ENCODE measurements at regions not wholly inside any gene's neighbourhood (a gene's known extent, or its start where the extent isn't known, plus 50 kb on each side); places are given as distances from the start of the nearest gene placed in this dataset.

DNA sequence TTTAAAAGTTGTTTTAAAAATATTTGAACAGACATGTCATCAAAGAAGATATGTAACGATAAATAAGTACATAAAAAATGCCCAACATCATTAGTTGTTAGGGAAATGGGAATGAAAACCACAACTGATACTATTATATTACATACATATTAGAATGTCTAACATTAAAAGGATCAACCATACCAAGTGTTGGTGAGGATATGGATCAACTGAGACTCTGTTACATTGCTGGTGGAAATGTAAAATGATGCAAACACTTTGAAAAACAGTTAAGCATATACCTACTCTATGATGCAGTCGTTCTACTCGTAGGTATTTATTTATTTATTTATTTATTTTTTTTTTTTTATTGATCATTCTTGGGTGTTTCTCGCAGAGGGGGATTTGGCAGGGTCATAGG is 149.7 kb downstream of the BRMS1L start:
- intact Hi-C loops (cut with micrococcal nuclease): no loop called here
- no TSS peak for BruUV-seq (replicated peaks)
- Histone ChIP-seq H3K27ac (ENCODE audit: insufficient read depth, low read depth, low read length) (no peak overlapping the region), H3K4me3 (replicated peaks in 1 of 3; ENCODE audit: insufficient read depth in 1 of 3, low read depth in 1 of 3, low read length in 3 of 3) (no peak overlapping the region), H3K9me1 (replicated peaks; ENCODE audit: control insufficient read depth, extremely low read depth, insufficient read depth, low read length) (no peaks in the 10 kb centered on the region), H3K9ac (replicated peaks; ENCODE audit: extremely low read depth, insufficient read depth, low read length) (no peak overlapping the region), H3K9me3 (replicated peaks; ENCODE audit: control insufficient read depth, insufficient read depth, low read length) (no peaks in the 10 kb centered on the region), H3K4me2 (ENCODE audit: insufficient read depth, low read length) (no peak overlapping the region), H3K27me3 (ENCODE audit: control insufficient read depth in 2 of 2, insufficient read depth in 2 of 2, low read length in 2 of 2) (no peaks in the 10 kb centered on the region), H2AFZ (ENCODE audit: low read depth, low read length) (no peak overlapping the region), H3K79me2 (ENCODE audit: control insufficient read depth, insufficient read depth, low read length) (no peaks in the 10 kb centered on the region), H3K36me3 (ENCODE audit: control insufficient read depth in 2 of 2, extremely low read depth in 1 of 2, insufficient read depth in 2 of 2, low read length in 2 of 2) (no peaks in the 10 kb centered on the region), H4K20me1 (replicated peaks; ENCODE audit: control insufficient read depth, extremely low read depth, insufficient read depth, low read length) (no peaks in the 10 kb centered on the region), H3K4me1 (ENCODE audit: control insufficient read depth, extremely low read depth, insufficient read depth, low read length) (no peaks in the 10 kb centered on the region)
- POLR2A ChIA-PET: no interaction called here
- dilution Hi-C loops (cut with MboI; ENCODE audit: extremely low pct_ligation_motif_present, low sequenced_read_pairs): no loop called here
- DNase-seq (ENCODE audit: low read depth, low spot score): no peak
- CTCF ChIA-PET: no interaction called here
- FAIRE-seq: no peak
- TF ChIP-seq EZH2 (IDR thresholded peaks at IDR 0.05; ENCODE audit: borderline replicate concordance, low read depth, low read length, severe bottlenecking) (no peak), MYC (IDR thresholded peaks at IDR 0.05; ENCODE audit: low read depth, low read length) (no peak), JUN (IDR thresholded peaks at IDR 0.05; ENCODE audit: borderline replicate concordance, insufficient read depth, insufficient read length, low read depth) (no peak), POLR2AphosphoS5 (IDR thresholded peaks at IDR 0.05; ENCODE audit: insufficient read depth, low read depth, low read length) (no peak)
- TF ChIP-seq, protein P1, sequence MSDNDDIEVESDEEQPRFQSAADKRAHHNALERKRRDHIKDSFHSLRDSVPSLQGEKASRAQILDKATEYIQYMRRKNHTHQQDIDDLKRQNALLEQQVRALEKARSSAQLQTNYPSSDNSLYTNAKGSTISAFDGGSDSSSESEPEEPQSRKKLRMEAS (IDR thresholded peaks at IDR 0.05; ENCODE audit: insufficient read depth, insufficient read length): no peak

DNA sequence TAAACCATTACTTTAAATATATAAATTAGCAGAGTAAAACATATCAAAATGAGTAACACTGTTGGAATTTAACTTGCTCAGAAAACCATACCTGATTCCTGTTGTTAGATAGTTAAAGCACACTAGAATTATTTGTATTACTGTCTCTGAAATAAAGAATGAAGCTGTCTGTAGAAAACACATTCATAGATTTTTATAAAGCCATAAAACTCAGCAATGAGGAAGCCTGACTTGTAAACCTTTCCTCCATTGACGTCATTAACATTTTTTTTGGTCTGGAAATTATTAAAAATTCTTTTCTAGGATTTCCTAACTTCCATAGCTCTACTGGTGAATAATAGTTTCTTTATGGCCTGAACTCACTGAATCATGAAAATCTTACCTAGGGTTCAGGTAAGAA is 147.6 kb downstream of the BRMS1L start:
- Histone ChIP-seq H3K79me2 (ENCODE audit: control insufficient read depth, insufficient read depth, low read length) (no peaks in the 10 kb centered on the region), H3K9me1 (replicated peaks; ENCODE audit: control insufficient read depth, extremely low read depth, insufficient read depth, low read length) (no peaks in the 10 kb centered on the region), H3K27ac (ENCODE audit: insufficient read depth, low read depth, low read length) (no peak overlapping the region), H3K4me1 (ENCODE audit: control insufficient read depth, extremely low read depth, insufficient read depth, low read length) (no peaks in the 10 kb centered on the region), H4K20me1 (replicated peaks; ENCODE audit: control insufficient read depth, extremely low read depth, insufficient read depth, low read length) (no peaks in the 10 kb centered on the region), H3K4me2 (ENCODE audit: insufficient read depth, low read length) (no peak overlapping the region), H3K9ac (replicated peaks; ENCODE audit: extremely low read depth, insufficient read depth, low read length) (no peak overlapping the region), H3K36me3 (ENCODE audit: control insufficient read depth in 2 of 2, extremely low read depth in 1 of 2, insufficient read depth in 2 of 2, low read length in 2 of 2) (no peaks in the 10 kb centered on the region), H3K9me3 (replicated peaks; ENCODE audit: control insufficient read depth, insufficient read depth, low read length) (no peaks in the 10 kb centered on the region), H2AFZ (ENCODE audit: low read depth, low read length) (no peak overlapping the region), H3K4me3 (replicated peaks in 1 of 3; ENCODE audit: insufficient read depth in 1 of 3, low read depth in 1 of 3, low read length in 3 of 3) (no peak overlapping the region), H3K27me3 (ENCODE audit: control insufficient read depth in 2 of 2, insufficient read depth in 2 of 2, low read length in 2 of 2) (no peaks in the 10 kb centered on the region)
- BruUV-seq (replicated peaks): no TSS peak
- FAIRE-seq (no peak), DNase-seq (ENCODE audit: low read depth, low spot score) (no peak)
- POLR2A ChIA-PET: no interaction called here
- TF ChIP-seq, protein P1 (IDR thresholded peaks at IDR 0.05; ENCODE audit: insufficient read depth, insufficient read length): no peak
- no peak for TF ChIP-seq FOS (IDR thresholded peaks at IDR 0.05; ENCODE audit: borderline replicate concordance, insufficient read depth, low read length)
- no peak for TF ChIP-seq GATA2 (IDR thresholded peaks at IDR 0.05; ENCODE audit: insufficient read depth, insufficient read length, low read depth, low read length)
- no peak for TF ChIP-seq EZH2 (IDR thresholded peaks at IDR 0.05; ENCODE audit: borderline replicate concordance, low read depth, low read length, severe bottlenecking)
- TF ChIP-seq, protein P2, sequence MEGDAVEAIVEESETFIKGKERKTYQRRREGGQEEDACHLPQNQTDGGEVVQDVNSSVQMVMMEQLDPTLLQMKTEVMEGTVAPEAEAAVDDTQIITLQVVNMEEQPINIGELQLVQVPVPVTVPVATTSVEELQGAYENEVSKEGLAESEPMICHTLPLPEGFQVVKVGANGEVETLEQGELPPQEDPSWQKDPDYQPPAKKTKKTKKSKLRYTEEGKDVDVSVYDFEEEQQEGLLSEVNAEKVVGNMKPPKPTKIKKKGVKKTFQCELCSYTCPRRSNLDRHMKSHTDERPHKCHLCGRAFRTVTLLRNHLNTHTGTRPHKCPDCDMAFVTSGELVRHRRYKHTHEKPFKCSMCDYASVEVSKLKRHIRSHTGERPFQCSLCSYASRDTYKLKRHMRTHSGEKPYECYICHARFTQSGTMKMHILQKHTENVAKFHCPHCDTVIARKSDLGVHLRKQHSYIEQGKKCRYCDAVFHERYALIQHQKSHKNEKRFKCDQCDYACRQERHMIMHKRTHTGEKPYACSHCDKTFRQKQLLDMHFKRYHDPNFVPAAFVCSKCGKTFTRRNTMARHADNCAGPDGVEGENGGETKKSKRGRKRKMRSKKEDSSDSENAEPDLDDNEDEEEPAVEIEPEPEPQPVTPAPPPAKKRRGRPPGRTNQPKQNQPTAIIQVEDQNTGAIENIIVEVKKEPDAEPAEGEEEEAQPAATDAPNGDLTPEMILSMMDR (IDR thresholded peaks at IDR 0.05; ENCODE audit: extremely low read depth in 1 of 2, insufficient read depth in 1 of 2, low read depth in 1 of 2, low read length in 2 of 2): no peak
- dilution Hi-C loops (cut with MboI; ENCODE audit: extremely low pct_ligation_motif_present, low sequenced_read_pairs): no loop called here
- CTCF ChIA-PET: no interaction called here
- intact Hi-C loops (cut with micrococcal nuclease): no loop called here

Data from endothelial cell of umbilical vein (primary cell).